SK-N-SH (cell line): ENCODE measurements at regions not wholly inside any gene's neighbourhood (a gene's known extent, or its start where the extent isn't known, plus 50 kb on each side); places are given as distances from the start of the nearest gene placed in this dataset.

ENCODE experiments used
- CTCF ChIA-PET: fragments of 300-600, 350-600 bp; formaldehyde crosslinking; extraction: SDS; loops from one replicate; lab custom pipeline; 2021; lab: Yijun Ruan, JAX
- POLR2A ChIA-PET: fragments of 350-600 bp; sonication (Branson Sonifier 250); formaldehyde crosslinking; extraction: SDS; loops from one replicate; lab custom pipeline; 2020; ENCODE audit warnings: antibody characterized with exemption, inconsistent platforms; lab: Yijun Ruan, JAX
- DNase-seq: peaks from one replicate; pipeline ENCODE4 v3.0.0; 2012
- H2AFZ ChIP-seq: fragments of 200-600 bp; sonication (generic); 2 replicates; pipeline ENCODE4 v1.8.1; 2016; ENCODE audit warnings: antibody characterized with exemption, mild to moderate bottlenecking, low read depth
- H3F3A ChIP-seq: fragments of 200-600 bp; sonication (generic); replicated peaks from 2 replicates; pipeline ENCODE3; 2016; ENCODE audit warnings: antibody characterized with exemption, mild to moderate bottlenecking; ENCODE audit not compliant: insufficient read depth
- H3K27ac ChIP-seq, 2 experiments: fragments of 200-500 bp in 1 of 2; fragments of 200-600 bp in 1 of 2; sonication (Bioruptor generic) in 1 of 2; sonication (generic), shearing (Covaris generic) in 1 of 2; 2 replicates each; pipeline versions ENCODE4 v1.5.1 to v1.6.1; 2014 to 2016; ENCODE audit warnings: low read depth in 2 of 2, inconsistent platforms in 1 of 2, low read length in 1 of 2, mild to moderate bottlenecking in 1 of 2, mixed read lengths in 1 of 2
- H3K27me3 ChIP-seq: fragments of 200-600 bp; sonication (generic), shearing (Covaris generic); 2 replicates; pipeline ENCODE4 v1.6.1; 2016; ENCODE audit warnings: mixed run types; ENCODE audit not compliant: insufficient read depth
- H3K36me3 ChIP-seq, 2 experiments: fragments of 200-500 bp in 1 of 2; fragments of 200-600 bp in 1 of 2; sonication (Bioruptor generic) in 1 of 2; sonication (generic) in 1 of 2; replicated peaks in 1 of 2; 2 replicates each; pipeline versions ENCODE3 to v1.5.1; 2014 to 2016; ENCODE audit warnings: low read length in 1 of 2, mild to moderate bottlenecking in 1 of 2; ENCODE audit not compliant: insufficient read depth in 2 of 2, control insufficient read depth in 1 of 2
- H3K4me1 ChIP-seq, 2 experiments: fragments of 200-500 bp in 1 of 2; fragments of 200-600 bp in 1 of 2; sonication (Bioruptor generic) in 1 of 2; sonication (generic), shearing (Covaris generic) in 1 of 2; 2 replicates each; pipeline versions ENCODE4 v1.5.1 to v1.6.1; 2014 to 2016; ENCODE audit warnings: low read depth in 1 of 2, low read length in 1 of 2, mixed run types in 1 of 2; ENCODE audit not compliant: insufficient read depth in 2 of 2, control insufficient read depth in 1 of 2
- H3K4me2 ChIP-seq: fragments of 200-600 bp; sonication (generic), shearing (Covaris generic); 2 replicates; pipeline ENCODE4 v1.6.1; 2017; ENCODE audit warnings: mixed run types
- H3K4me3 ChIP-seq, 2 experiments: fragments of 200-500 bp in 1 of 2; fragments of 200-600 bp in 1 of 2; sonication (Bioruptor generic) in 1 of 2; sonication (generic), shearing (Covaris generic) in 1 of 2; 2 replicates each; pipeline versions ENCODE4 v1.5.1 to v1.8.1; 2014 to 2016; ENCODE audit warnings: low read depth in 2 of 2, inconsistent platforms in 1 of 2, low read length in 1 of 2, mild to moderate bottlenecking in 1 of 2, mixed read lengths in 1 of 2, moderate library complexity in 1 of 2
- H3K79me2 ChIP-seq: fragments of 200-600 bp; sonication (generic); 2 replicates; pipeline ENCODE4 v1.8.1; 2017; ENCODE audit warnings: mild to moderate bottlenecking; ENCODE audit not compliant: insufficient read depth
- H3K9ac ChIP-seq: fragments of 200-600 bp; sonication (generic); 2 replicates; pipeline ENCODE4 v1.6.1; 2017; ENCODE audit warnings: mixed run types
- H3K9me2 ChIP-seq: fragments of 200-600 bp; sonication (generic); 2 replicates; pipeline ENCODE4 v1.6.1; 2017; ENCODE audit warnings: mixed run types
- H3K9me3 ChIP-seq: fragments of 200-600 bp; sonication (generic); 2 replicates; pipeline ENCODE4 v1.6.1; 2017; ENCODE audit warnings: mixed run types, mild to moderate bottlenecking, moderate library complexity
- H4K20me1 ChIP-seq: fragments of 200-600 bp; sonication (generic); 2 replicates; pipeline ENCODE4 v1.6.1; 2017; ENCODE audit warnings: mild to moderate bottlenecking, mixed run types; ENCODE audit not compliant: insufficient read depth
- CTCF ChIP-seq: fragments of 200-600 bp; sonication (generic); IDR thresholded peaks from 2 replicates; pipeline ENCODE4 v1.6.1; 2017; ENCODE audit warnings: antibody characterized with exemption, mild to moderate bottlenecking, moderate library complexity
- EP300 ChIP-seq, 2 experiments: IDR thresholded peaks; 2 replicates each; pipeline versions ENCODE4 v1.4.0 to v1.6.1; 2012; ENCODE audit warnings: borderline replicate concordance in 1 of 2, low read depth in 1 of 2, low read length in 1 of 2
- EZH2phosphoT487 ChIP-seq: fragments of 200-600 bp; sonication (generic); IDR thresholded peaks from 2 replicates; pipeline ENCODE4 v1.6.1; 2017; ENCODE audit warnings: low read depth, mixed run types, mild to moderate bottlenecking, antibody characterized with exemption, moderate library complexity, borderline replicate concordance
- FOSL2 ChIP-seq: IDR thresholded peaks from 2 replicates; pipeline ENCODE4 v1.4.0; 2012; ENCODE audit warnings: low read depth, mild to moderate bottlenecking, moderate library complexity, borderline replicate concordance
- FOXM1 ChIP-seq: IDR thresholded peaks from 2 replicates; pipeline ENCODE4 v1.4.0; 2012; ENCODE audit warnings: low read depth, mild to moderate bottlenecking
- JUND ChIP-seq: IDR thresholded peaks from 2 replicates; pipeline ENCODE4 v1.4.0; 2012
- MEF2A ChIP-seq: IDR thresholded peaks from 2 replicates; pipeline ENCODE4 v1.4.0; 2012; ENCODE audit warnings: low read depth, borderline replicate concordance
- NFIC ChIP-seq: IDR thresholded peaks from 2 replicates; pipeline ENCODE4 v1.4.0; 2012; ENCODE audit warnings: borderline replicate concordance
- POLR2AphosphoS5 ChIP-seq: IDR thresholded peaks from 2 replicates; pipeline ENCODE4 v1.6.1; 2012; ENCODE audit warnings: low read depth, low read length
- RFX5 ChIP-seq: IDR thresholded peaks from 2 replicates; pipeline ENCODE4 v1.6.1; 2012; ENCODE audit warnings: mild to moderate bottlenecking, improper control_type of control experiment, low read length
- RXRA ChIP-seq: IDR thresholded peaks from 2 replicates; pipeline ENCODE4 v1.4.0; 2012; ENCODE audit warnings: low read depth, mild to moderate bottlenecking, borderline replicate concordance
- TCF12 ChIP-seq: IDR thresholded peaks from 2 replicates; pipeline ENCODE4 v1.4.0; 2012
- TEAD4 ChIP-seq: IDR thresholded peaks from 2 replicates; pipeline ENCODE4 v1.4.0; 2012; ENCODE audit warnings: mild to moderate bottlenecking, borderline replicate concordance; ENCODE audit not compliant: insufficient read depth
- USF1 ChIP-seq: IDR thresholded peaks from 2 replicates; pipeline ENCODE4 v1.4.0; 2012; ENCODE audit warnings: low read depth, borderline replicate concordance
- WGBS: methylation state at CpG from one replicate; pipeline ENCODE4 v1.1.6; 2017; ENCODE audit warnings: low lambda C conversion rate; 5-methylcytosine and 5-hydroxymethylcytosine counted together

GRCh38 chr7:400901-401485, 111.0 kb downstream of the FOXL3 start (continued):
- TF ChIP-seq EZH2phosphoT487, result no peak

- H3K4me2 ChIP-seq, result no peak overlapping the region
- H3K27ac ChIP-seq, result no peak overlapping the region
- H3K4me1 ChIP-seq, result no peaks in the 10 kb centered on the region; a peak in 1 of 4 replicates
- ChIA-PET CTCF (no interaction called here), POLR2A (no interaction called here)
- no peak for TF ChIP-seq JUND
- TF ChIP-seq EZH2phosphoT487, result no peak
- TF ChIP-seq FOSL2, result no peak
- no peak for TF ChIP-seq RFX5
- TF ChIP-seq NFIC, result no peak
- no peak for TF ChIP-seq POLR2AphosphoS5
- TF ChIP-seq CTCF, result no peak
- no peak for TF ChIP-seq RXRA
- no peak for TF ChIP-seq MEF2A
- TF ChIP-seq EP300 (IDR thresholded peaks at IDR 0.05; ENCODE audit: borderline replicate concordance in 1 of 2, low read depth in 1 of 2, low read length in 1 of 2), result no peak
- TF ChIP-seq FOXM1, result no peak
- no peak for TF ChIP-seq TCF12
- TF ChIP-seq TEAD4, result no peak
- no peak for TF ChIP-seq USF1
- no peak overlapping the region for H2AFZ ChIP-seq
- WGBS, result 27% methylated on average over 10 of the region's 11 CpGs
- H3K36me3 ChIP-seq, result no peaks in the 10 kb centered on the region
- H3K9me3 ChIP-seq, result peaks cover 5% of the 10 kb centered on the region; the same call in 1 of the 2 replicates
- no peak overlapping the region for H3K9ac ChIP-seq
- no peak overlapping the region for H3K4me3 ChIP-seq
- no peaks in the 10 kb centered on the region for H3K79me2 ChIP-seq
- no peaks in the 10 kb centered on the region for H3F3A ChIP-seq
- peaks cover 37% of the 10 kb centered on the region for H3K27me3 ChIP-seq
- no peaks in the 10 kb centered on the region for H3K9me2 ChIP-seq
- no peaks in the 10 kb centered on the region for H4K20me1 ChIP-seq
- DNase-seq, result no peak
These were observed 111.5 kb downstream of the FOXL3 start for GRCh38 chr7:401495-401894.
